Lower lobe of right lung (tissue), 2 donors: ENCODE measurements at regions not wholly inside any gene's neighbourhood (a gene's known extent, or its start where the extent isn't known, plus 50 kb on each side); places are given as distances from the start of the nearest gene placed in this dataset.

Experiments used
- ATAC-seq, 2 donors: fragments of 200-7000 bp; cut with Tn5 transposase; one replicate each; pipeline ENCODE4 v1.9.1; 2020 to 2022; ENCODE audit warnings: mild to moderate bottlenecking in 2 of 2, moderate library complexity in 2 of 2
- DNase-seq: peaks from one replicate; pipeline ENCODE4 v3.0.0-alpha.2; 2020
- H3K27ac ChIP-seq: fragments of 200-600 bp; one replicate; pipeline ENCODE4 v1.8.0; 2022
- H3K27me3 ChIP-seq: fragments of 200-600 bp; one replicate; pipeline ENCODE4 v1.8.0; 2022; ENCODE audit warnings: low read depth
- H3K36me3 ChIP-seq: fragments of 200-600 bp; one replicate; pipeline ENCODE4 v1.8.0; 2022; ENCODE audit warnings: mild to moderate bottlenecking
- H3K4me1 ChIP-seq: fragments of 200-600 bp; one replicate; pipeline ENCODE4 v1.8.0; 2022
- H3K4me3 ChIP-seq: fragments of 200-600 bp; one replicate; pipeline ENCODE4 v1.8.0; 2022; ENCODE audit warnings: mild to moderate bottlenecking
- H3K9me3 ChIP-seq: fragments of 200-600 bp; one replicate; pipeline ENCODE4 v1.8.0; 2022
- intact Hi-C: fragments of 100-400 bp; cut with DNase I; formaldehyde crosslinking; loops from one replicate; pipeline ENCODE4 v1.11.0; 2022
- TF ChIP-seq, protein P1 (sequence below): fragments of 200-600 bp; IDR thresholded peaks from one replicate; pipeline ENCODE4 v1.8.0; 2022; ENCODE audit warnings: antibody characterized with exemption, mild to moderate bottlenecking
- donor health status: DM: no; HTN: yes; CAD: no; lungs with severe emphysema.

DNA sequence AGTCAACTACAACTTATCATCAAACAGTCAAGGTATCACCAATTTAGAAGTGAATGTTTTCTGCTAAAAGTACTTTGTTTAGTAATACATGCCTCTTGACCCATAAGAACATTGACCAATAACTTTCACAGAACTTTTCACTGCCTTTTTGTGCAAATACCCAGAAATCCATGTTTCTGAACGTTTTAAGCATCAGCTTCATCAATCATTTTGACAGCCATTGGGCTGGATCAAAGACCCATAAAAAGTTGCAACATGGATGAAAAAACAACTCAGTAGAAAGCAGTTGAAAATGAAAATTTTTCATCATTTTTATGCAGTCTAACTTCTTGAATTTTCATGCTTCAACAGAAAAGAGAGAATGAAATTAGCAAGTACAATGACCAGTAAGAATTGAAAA lies 466.7 kb downstream of the TRAM1L1 start:
- Histone ChIP-seq H3K36me3 (no peaks in the 10 kb centered on the region), H3K9me3 (no peaks in the 10 kb centered on the region), H3K4me1 (no peaks in the 10 kb centered on the region), H3K4me3 (no peak overlapping the region), H3K27me3 (no peaks in the 10 kb centered on the region), H3K27ac (no peak overlapping the region)
- no peak for DNase-seq
- ATAC-seq, result no peak
- intact Hi-C loops, result no loop called here
- TF ChIP-seq, protein P1, sequence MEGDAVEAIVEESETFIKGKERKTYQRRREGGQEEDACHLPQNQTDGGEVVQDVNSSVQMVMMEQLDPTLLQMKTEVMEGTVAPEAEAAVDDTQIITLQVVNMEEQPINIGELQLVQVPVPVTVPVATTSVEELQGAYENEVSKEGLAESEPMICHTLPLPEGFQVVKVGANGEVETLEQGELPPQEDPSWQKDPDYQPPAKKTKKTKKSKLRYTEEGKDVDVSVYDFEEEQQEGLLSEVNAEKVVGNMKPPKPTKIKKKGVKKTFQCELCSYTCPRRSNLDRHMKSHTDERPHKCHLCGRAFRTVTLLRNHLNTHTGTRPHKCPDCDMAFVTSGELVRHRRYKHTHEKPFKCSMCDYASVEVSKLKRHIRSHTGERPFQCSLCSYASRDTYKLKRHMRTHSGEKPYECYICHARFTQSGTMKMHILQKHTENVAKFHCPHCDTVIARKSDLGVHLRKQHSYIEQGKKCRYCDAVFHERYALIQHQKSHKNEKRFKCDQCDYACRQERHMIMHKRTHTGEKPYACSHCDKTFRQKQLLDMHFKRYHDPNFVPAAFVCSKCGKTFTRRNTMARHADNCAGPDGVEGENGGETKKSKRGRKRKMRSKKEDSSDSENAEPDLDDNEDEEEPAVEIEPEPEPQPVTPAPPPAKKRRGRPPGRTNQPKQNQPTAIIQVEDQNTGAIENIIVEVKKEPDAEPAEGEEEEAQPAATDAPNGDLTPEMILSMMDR, result no peak

DNA sequence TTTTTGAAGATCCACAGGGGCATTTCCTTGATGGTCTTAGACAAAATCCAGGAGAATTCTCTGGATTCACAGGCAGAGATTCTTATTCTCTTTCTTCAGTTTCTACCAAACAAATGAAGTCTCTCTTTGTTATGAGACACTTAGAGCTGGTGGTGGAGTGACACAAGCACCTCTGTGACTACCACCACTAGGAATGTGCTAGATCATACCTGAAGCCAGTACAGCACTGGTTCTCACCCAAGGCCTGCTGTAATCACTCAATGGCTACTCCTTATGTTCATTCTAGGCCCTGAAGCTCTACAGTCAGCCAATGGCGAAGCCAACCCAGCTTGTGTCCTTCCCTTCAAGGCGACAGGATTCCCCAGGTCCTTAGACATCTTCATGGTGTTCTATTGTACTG lies 482.3 kb downstream of the TRAM1L1 start:
- Histone ChIP-seq H3K4me3 (no peak overlapping the region), H3K36me3 (no peaks in the 10 kb centered on the region), H3K4me1 (no peaks in the 10 kb centered on the region), H3K9me3 (no peaks in the 10 kb centered on the region), H3K27me3 (no peaks in the 10 kb centered on the region), H3K27ac (no peak overlapping the region)
- intact Hi-C loops, result no loop called here
- ATAC-seq (no peak), DNase-seq (no peak)
- TF ChIP-seq, protein P1, result no peak

DNA sequence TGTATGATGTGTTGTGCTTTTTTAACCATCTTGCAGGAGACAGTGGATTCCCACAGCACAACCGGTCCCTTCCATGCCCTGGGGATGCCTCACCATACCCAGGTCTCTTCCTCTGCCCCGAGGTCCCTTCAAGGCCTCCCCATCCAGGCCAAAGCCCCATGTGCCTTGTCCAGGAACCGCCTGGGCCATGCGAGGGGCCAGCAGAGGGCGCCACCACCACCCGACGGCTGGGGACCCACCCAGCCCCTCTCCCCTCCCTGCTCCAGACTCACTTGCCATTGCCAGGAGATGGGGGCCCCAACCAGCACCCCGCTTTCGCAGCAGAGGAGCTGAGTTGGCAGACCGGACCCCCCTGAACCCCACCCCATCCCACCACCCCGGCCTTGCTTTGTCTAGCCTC lies 485.5 kb downstream of the TRAM1L1 start:
- no peaks in the 10 kb centered on the region for H3K36me3 ChIP-seq
- no peak overlapping the region for H3K27ac ChIP-seq
- TF ChIP-seq, protein P1, result no peak
- ATAC-seq (peak in 1 of 2 donors; percentile 14), DNase-seq (peak; percentile 37)
- H3K4me1 ChIP-seq, result no peaks in the 10 kb centered on the region
- no peaks in the 10 kb centered on the region for H3K9me3 ChIP-seq
- H3K4me3 ChIP-seq, result no peak overlapping the region
- intact Hi-C loops, result no loop called here
- H3K27me3 ChIP-seq, result no peaks in the 10 kb centered on the region

DNA sequence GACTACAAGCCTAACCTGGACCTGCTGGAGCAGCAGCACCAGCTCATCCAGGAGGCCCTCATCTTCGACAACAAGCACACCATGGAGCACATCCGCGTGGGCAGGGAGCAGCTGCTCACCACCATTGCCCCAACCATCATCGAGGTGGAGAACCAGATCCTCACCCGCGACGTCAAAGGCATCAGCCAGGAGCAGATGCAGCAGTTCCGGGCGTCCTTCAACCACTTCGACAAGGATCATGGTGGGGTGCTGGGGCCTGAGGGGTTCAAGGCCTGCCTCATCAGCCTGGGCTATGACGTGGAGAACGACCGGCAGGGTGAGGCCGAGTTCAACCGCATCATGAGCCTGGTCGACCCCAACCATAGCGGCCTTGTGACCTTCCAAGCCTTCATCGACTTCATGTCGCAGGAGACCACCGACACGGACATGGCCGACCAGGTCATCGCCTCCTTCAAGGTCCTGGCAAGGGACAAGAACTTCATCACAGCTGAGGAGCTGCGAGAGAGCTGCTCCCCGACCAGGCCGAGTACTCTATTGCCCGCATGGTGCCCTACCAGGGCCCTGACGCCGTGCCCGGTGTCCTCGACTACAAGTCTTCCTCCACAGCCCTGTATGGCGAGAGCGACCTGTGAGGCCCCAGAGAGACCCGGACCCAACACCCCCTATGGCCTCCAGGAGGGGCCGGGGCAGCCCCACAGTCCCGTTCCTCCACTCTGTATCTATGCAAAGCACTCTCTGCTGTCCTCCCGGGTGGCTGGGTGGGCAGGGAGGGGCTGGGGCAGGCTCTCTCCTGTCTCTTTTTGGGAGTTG lies 486.2 kb downstream of the TRAM1L1 start:
- peak; percentile 39 for DNase-seq

DNA sequence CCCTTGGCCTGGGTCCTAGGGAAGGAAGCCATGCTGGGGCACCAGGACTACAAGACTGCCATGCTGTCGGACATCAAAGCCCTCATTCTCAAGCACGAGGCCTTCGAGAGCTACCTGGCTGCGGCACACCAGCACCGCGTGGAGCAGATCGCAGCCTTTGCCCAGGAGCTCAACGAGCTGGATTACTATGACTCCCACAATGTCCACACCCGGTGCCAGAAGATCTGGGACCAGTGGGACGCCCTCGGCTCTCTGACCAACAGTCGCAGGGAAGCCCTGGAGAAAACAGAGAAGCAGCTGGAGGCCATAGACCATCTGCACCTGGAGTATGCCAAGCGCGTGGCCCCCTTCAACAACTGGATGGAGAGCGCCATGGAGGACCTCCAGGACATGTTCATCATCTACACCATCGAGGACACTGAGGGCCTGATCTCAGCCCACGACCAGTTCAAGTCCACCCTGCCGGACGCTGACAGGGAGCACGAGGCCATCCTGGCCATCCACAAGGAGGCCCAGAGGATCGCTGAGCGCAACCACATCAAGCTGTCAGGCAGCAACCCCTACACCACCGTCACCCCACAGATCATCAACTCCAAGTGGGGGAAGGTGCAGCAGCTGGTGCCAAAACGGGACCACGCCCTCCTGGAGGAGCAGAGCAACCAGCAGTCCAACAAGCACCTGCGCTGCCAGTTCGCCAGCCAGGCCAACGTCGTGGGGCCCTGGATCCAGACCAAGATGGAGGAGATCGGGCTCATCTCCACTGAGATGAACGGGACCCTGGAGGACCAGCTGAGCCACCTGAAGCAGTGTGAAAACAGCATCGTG lies 487.0 kb downstream of the TRAM1L1 start:
- Histone ChIP-seq H3K4me3 (no peak overlapping the region), H3K27me3 (no peaks in the 10 kb centered on the region), H3K36me3 (no peaks in the 10 kb centered on the region), H3K27ac (no peak overlapping the region), H3K4me1 (no peaks in the 10 kb centered on the region), H3K9me3 (no peaks in the 10 kb centered on the region)
- ATAC-seq (peak in 1 of 2 donors; percentile 41), DNase-seq (peak; percentile 30)
- intact Hi-C loops, result no loop called here
- TF ChIP-seq, protein P1, result no peak

More for the DNA sequence above, 486.2 kb downstream of the TRAM1L1 start:
- Histone ChIP-seq H3K9me3 (no peaks in the 10 kb centered on the region), H3K4me3 (no peak overlapping the region), H3K4me1 (no peaks in the 10 kb centered on the region), H3K36me3 (no peaks in the 10 kb centered on the region), H3K27me3 (no peaks in the 10 kb centered on the region), H3K27ac (no peak overlapping the region)
- intact Hi-C loops, result no loop called here
- TF ChIP-seq, protein P1, result no peak
- ATAC-seq, result peak in 1 of 2 donors; percentile 15
